H9 (cell line): ENCODE measurements at regions not wholly inside any gene's neighbourhood (a gene's known extent, or its start where the extent isn't known, plus 50 kb on each side); places are given as distances from the start of the nearest gene placed in this dataset.

Experiments
- DNase-seq: peaks from one replicate; pipeline ENCODE4 v3.0.0-alpha.2; 2017
- H2AFZ ChIP-seq: one replicate; pipeline ENCODE4 v1.6.1; 2013; ENCODE audit warnings: mild to moderate bottlenecking, low read length, control low read depth, moderate library complexity
- H2AK5ac ChIP-seq: 2 replicates; pipeline ENCODE4 v1.6.1; 2013; ENCODE audit warnings: low read length, control low read depth, mixed read lengths; ENCODE audit not compliant: insufficient read length
- H2BK120ac ChIP-seq: one replicate; pipeline ENCODE4 v1.6.1; 2013; ENCODE audit warnings: low read depth, mild to moderate bottlenecking, low read length, control low read depth, inconsistent platforms; ENCODE audit not compliant: poor library complexity, severe bottlenecking
- H2BK12ac ChIP-seq: 2 replicates; pipeline ENCODE4 v1.6.1; 2013; ENCODE audit warnings: low read length, control low read depth, mixed read lengths, low read depth; ENCODE audit not compliant: insufficient read length
- H2BK15ac ChIP-seq: 2 replicates; pipeline ENCODE4 v1.6.1; 2013; ENCODE audit warnings: low read depth, low read length, control low read depth
- H2BK20ac ChIP-seq: one replicate; pipeline ENCODE4 v1.6.1; 2013; ENCODE audit warnings: low read depth, mild to moderate bottlenecking, low read length, control low read depth, inconsistent platforms; ENCODE audit not compliant: poor library complexity, severe bottlenecking
- H2BK5ac ChIP-seq: 2 replicates; pipeline ENCODE4 v1.6.1; 2013; ENCODE audit warnings: low read length, control low read depth, mixed read lengths; ENCODE audit not compliant: insufficient read length
- H3K14ac ChIP-seq: 2 replicates; pipeline ENCODE4 v1.6.1; 2013; ENCODE audit warnings: low read length, control low read depth; ENCODE audit not compliant: insufficient read depth
- H3K18ac ChIP-seq: 2 replicates; pipeline ENCODE4 v1.6.1; 2013; ENCODE audit warnings: low read depth, mild to moderate bottlenecking, mixed read lengths, low read length, control low read depth; ENCODE audit not compliant: insufficient read length
- H3K23ac ChIP-seq: 2 replicates; pipeline ENCODE4 v1.6.1; 2013; ENCODE audit warnings: low read length, control low read depth, mixed read lengths, low read depth; ENCODE audit not compliant: insufficient read length
- H3K23me2 ChIP-seq: 2 replicates; pipeline ENCODE4 v1.6.1; 2013; ENCODE audit warnings: low read depth, mild to moderate bottlenecking, mixed read lengths, low read length, control low read depth; ENCODE audit not compliant: insufficient read length, poor library complexity, severe bottlenecking
- H3K27ac ChIP-seq: 2 replicates; pipeline ENCODE4 v1.5.1; 2013; ENCODE audit warnings: low read length, control low read depth, mixed read lengths, low read depth; ENCODE audit not compliant: insufficient read length
- H3K27me3 ChIP-seq: 2 replicates; pipeline ENCODE4 v1.6.1; 2013; ENCODE audit warnings: low read length, control low read depth, inconsistent platforms; ENCODE audit not compliant: insufficient read depth
- H3K4ac ChIP-seq: 2 replicates; pipeline ENCODE4 v1.6.1; 2013; ENCODE audit warnings: low read depth, mild to moderate bottlenecking, control low read depth, inconsistent platforms, low read length, moderate library complexity
- H3K4me1 ChIP-seq: 2 replicates; pipeline ENCODE4 v1.6.1; 2013; ENCODE audit warnings: low read length, control low read depth, inconsistent platforms; ENCODE audit not compliant: insufficient read depth
- H3K4me2 ChIP-seq: 2 replicates; pipeline ENCODE4 v1.6.1; 2013; ENCODE audit warnings: low read length, control low read depth, mixed read lengths; ENCODE audit not compliant: insufficient read length, insufficient read depth
- H3K56ac ChIP-seq: 2 replicates; pipeline ENCODE4 v1.6.1; 2013; ENCODE audit warnings: low read depth, mild to moderate bottlenecking, mixed read lengths, low read length, control low read depth; ENCODE audit not compliant: insufficient read length
- H3K79me1 ChIP-seq: 2 replicates; pipeline ENCODE4 v1.6.1; 2013; ENCODE audit warnings: low read depth, mild to moderate bottlenecking, moderate library complexity, low read length, control low read depth, inconsistent platforms; ENCODE audit not compliant: insufficient read depth, poor library complexity, severe bottlenecking
- H3K79me2 ChIP-seq: 2 replicates; pipeline ENCODE4 v1.6.1; 2013; ENCODE audit warnings: low read length, control low read depth, inconsistent platforms; ENCODE audit not compliant: insufficient read depth
- H3K9ac ChIP-seq: 2 replicates; pipeline ENCODE4 v1.6.1; 2013; ENCODE audit warnings: low read length, control low read depth, mixed read lengths; ENCODE audit not compliant: insufficient read length; ENCODE audit errors: extremely low read depth
- H3K9me3 ChIP-seq: one replicate; pipeline ENCODE4 v1.6.1; 2013; ENCODE audit warnings: low read depth, low read length, inconsistent platforms; ENCODE audit not compliant: control insufficient read depth
- H3T11ph ChIP-seq: one replicate; pipeline ENCODE4 v1.6.1; 2013; ENCODE audit warnings: mild to moderate bottlenecking, low read length, control low read depth, inconsistent platforms
- H4K20me1 ChIP-seq: one replicate; pipeline ENCODE4 v1.6.1; 2013; ENCODE audit not compliant: control insufficient read depth, insufficient read length, insufficient read depth
- H4K5ac ChIP-seq: 2 replicates; pipeline ENCODE4 v1.6.1; 2013; ENCODE audit warnings: low read depth, mild to moderate bottlenecking, mixed read lengths, low read length, control low read depth; ENCODE audit not compliant: insufficient read length
- H4K8ac ChIP-seq: replicated peaks from 2 replicates; pipeline ENCODE4 v1.6.1; 2013; ENCODE audit warnings: low read length, control low read depth, mixed read lengths, low read depth; ENCODE audit not compliant: insufficient read length
- H4K91ac ChIP-seq: 2 replicates; pipeline ENCODE4 v1.6.1; 2013; ENCODE audit warnings: low read depth, mild to moderate bottlenecking, moderate library complexity, mixed read lengths, low read length, control low read depth; ENCODE audit not compliant: insufficient read length
- H3K27ac Mint-ChIP-seq, 3 experiments: 2 replicates in 2 of 3; 3 replicates in 1 of 3; pipeline ENCODE4 v1.8.0; 2020 to 2021; ENCODE audit warnings: mixed read lengths in 3 of 3, mild to moderate bottlenecking in 1 of 3, moderate library complexity in 1 of 3
- H3K27me3 Mint-ChIP-seq: 2 replicates; pipeline ENCODE4 v1.8.0; 2021; ENCODE audit warnings: low read depth, mild to moderate bottlenecking, moderate library complexity, mixed read lengths
- H3K36me3 Mint-ChIP-seq, 3 experiments: 2 replicates in 2 of 3; 3 replicates in 1 of 3; pipeline ENCODE4 v1.8.0; 2020 to 2021; ENCODE audit warnings: low read depth in 3 of 3, mixed read lengths in 3 of 3; ENCODE audit not compliant: insufficient read depth in 1 of 3
- H3K4me1 Mint-ChIP-seq, 2 experiments: 2 replicates each; pipeline ENCODE4 v1.8.0; 2020; ENCODE audit warnings: mixed read lengths in 2 of 2
- H3K4me3 Mint-ChIP-seq, 2 experiments: 2 replicates in 1 of 2; 3 replicates in 1 of 2; pipeline ENCODE4 v1.8.0; 2020 to 2021; ENCODE audit warnings: mild to moderate bottlenecking in 2 of 2, mixed read lengths in 2 of 2, moderate library complexity in 1 of 2
- H3K9me3 Mint-ChIP-seq, 2 experiments: 2 replicates in 1 of 2; 3 replicates in 1 of 2; pipeline ENCODE4 v1.8.0; 2020; ENCODE audit warnings: mild to moderate bottlenecking in 2 of 2, mixed read lengths in 2 of 2, moderate library complexity in 1 of 2
- WGBS: extraction: QIAGEN DNeasy Blood & Tissue Kit; methylation state at CpG from one replicate; pipeline ENCODE4 v1.1.7; 2013; ENCODE audit warnings: missing lambda C conversion rate, low lambda C conversion rate, mixed read lengths; ENCODE audit not compliant: insufficient read length; ENCODE audit errors: extremely low coverage; 5-methylcytosine and 5-hydroxymethylcytosine counted together
- TF ChIP-seq, protein P1 (sequence below): fragments of 200-600 bp; sonication (generic); conservative IDR thresholded peaks from 3 replicates; pipeline ENCODE4 v1.8.0; 2021; ENCODE audit warnings: antibody characterized with exemption, mild to moderate bottlenecking

DNA sequence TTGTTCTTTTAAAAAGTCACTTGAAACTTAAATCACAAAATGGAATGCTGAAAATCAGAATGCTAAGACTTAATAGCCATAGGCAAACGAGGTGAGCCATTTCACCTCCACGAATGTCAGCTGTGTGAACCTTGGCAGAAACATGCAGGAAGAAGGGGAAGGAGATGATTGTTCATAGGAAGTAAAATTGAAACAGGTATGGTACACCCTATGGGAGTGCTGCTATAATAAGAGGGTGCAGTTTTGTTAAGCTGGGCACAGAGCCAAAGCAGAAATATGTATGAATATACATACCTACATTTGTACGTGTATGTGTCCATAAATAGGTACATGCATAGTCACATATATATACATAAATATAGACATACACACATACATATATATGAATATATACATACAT, 51.0 kb upstream of the SPINK5 start:
- no peak overlapping the region for H3K56ac ChIP-seq
- H3K79me2 ChIP-seq = no peaks in the 10 kb centered on the region
- H2BK20ac ChIP-seq = no peak overlapping the region
- H3K23me2 ChIP-seq = no peaks in the 10 kb centered on the region
- H3K27me3 ChIP-seq = no peaks in the 10 kb centered on the region
- no peak overlapping the region for H2AFZ ChIP-seq
- no peak overlapping the region for H3K4me2 ChIP-seq
- H3K9me3 ChIP-seq = no peaks in the 10 kb centered on the region
- Mint-ChIP-seq H3K4me1 (peaks cover 8 to 12% of the 10 kb centered on the region in 2 experiments), H3K27ac (peak overlapping the region in 1 of 3 experiments; percentile 24; a peak in 1 of 7 replicates), H3K36me3 (peaks cover 0 to 8% (median 0%) of the 10 kb centered on the region in 3 experiments; a peak in 2 of 7 replicates), H3K9me3 (no peaks in the 10 kb centered on the region), H3K27me3 (no peaks in the 10 kb centered on the region), H3K4me3 (no peak overlapping the region)
- H2AK5ac ChIP-seq = no peak overlapping the region
- no peaks in the 10 kb centered on the region for H3K79me1 ChIP-seq
- H2BK5ac ChIP-seq = no peak overlapping the region
- no peak overlapping the region for H3T11ph ChIP-seq
- no peak overlapping the region for H2BK120ac ChIP-seq
- no peak for DNase-seq
- H4K8ac ChIP-seq = no peak overlapping the region
- no peak overlapping the region for H3K23ac ChIP-seq
- TF ChIP-seq, protein P1, sequence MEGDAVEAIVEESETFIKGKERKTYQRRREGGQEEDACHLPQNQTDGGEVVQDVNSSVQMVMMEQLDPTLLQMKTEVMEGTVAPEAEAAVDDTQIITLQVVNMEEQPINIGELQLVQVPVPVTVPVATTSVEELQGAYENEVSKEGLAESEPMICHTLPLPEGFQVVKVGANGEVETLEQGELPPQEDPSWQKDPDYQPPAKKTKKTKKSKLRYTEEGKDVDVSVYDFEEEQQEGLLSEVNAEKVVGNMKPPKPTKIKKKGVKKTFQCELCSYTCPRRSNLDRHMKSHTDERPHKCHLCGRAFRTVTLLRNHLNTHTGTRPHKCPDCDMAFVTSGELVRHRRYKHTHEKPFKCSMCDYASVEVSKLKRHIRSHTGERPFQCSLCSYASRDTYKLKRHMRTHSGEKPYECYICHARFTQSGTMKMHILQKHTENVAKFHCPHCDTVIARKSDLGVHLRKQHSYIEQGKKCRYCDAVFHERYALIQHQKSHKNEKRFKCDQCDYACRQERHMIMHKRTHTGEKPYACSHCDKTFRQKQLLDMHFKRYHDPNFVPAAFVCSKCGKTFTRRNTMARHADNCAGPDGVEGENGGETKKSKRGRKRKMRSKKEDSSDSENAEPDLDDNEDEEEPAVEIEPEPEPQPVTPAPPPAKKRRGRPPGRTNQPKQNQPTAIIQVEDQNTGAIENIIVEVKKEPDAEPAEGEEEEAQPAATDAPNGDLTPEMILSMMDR = no peak
- peaks cover 5% of the 10 kb centered on the region; the same call in 1 of the 2 replicates for H3K4me1 ChIP-seq
- H4K5ac ChIP-seq = no peak overlapping the region
- H2BK12ac ChIP-seq = no peak overlapping the region
- no peak overlapping the region for H3K18ac ChIP-seq
- no peak overlapping the region for H3K27ac ChIP-seq
- no peak overlapping the region for H4K91ac ChIP-seq
- WGBS = no CpG with 5 or more reads among the region's 3 CpGs
- H3K14ac ChIP-seq = no peak overlapping the region
- no peak overlapping the region for H3K4ac ChIP-seq
- H4K20me1 ChIP-seq = no peaks in the 10 kb centered on the region
- H3K9ac ChIP-seq = no peak overlapping the region
- H2BK15ac ChIP-seq = no peak overlapping the region
